PC-9 (cell line): ENCODE measurements at regions not wholly inside any gene's neighbourhood (a gene's known extent, or its start where the extent isn't known, plus 50 kb on each side); places are given as distances from the start of the nearest gene placed in this dataset.

Experiments used
- BruUV-seq: library from RNA; stranded (reverse); fragments of 400-500 nt; replicated peaks from 2 replicates; lab custom pipeline; 2021; lab: Mats Ljungman, UMichigan
- CTCF ChIA-PET: fragments of 300-600 bp; sonication (Branson Sonifier 250); formaldehyde crosslinking; loops from one replicate; lab custom pipeline; 2022; ENCODE audit warnings: antibody characterized with exemption; lab: Charles Lee
- POLR2A ChIA-PET: fragments of 300-600 bp; sonication (Branson Sonifier 250); formaldehyde crosslinking; loops from one replicate; lab custom pipeline; 2022; ENCODE audit warnings: antibody characterized with exemption; ENCODE audit not compliant: unreplicated experiment; lab: Charles Lee
- DNase-seq, 2 experiments: peaks; one replicate each; pipeline versions ENCODE4 v3.0.0 to v3.0.0-alpha.2; 2015 to 2022; ENCODE audit warnings: mixed read lengths in 1 of 2
- H2AFZ ChIP-seq: fragments of 200-600 bp; sonication (generic); 2 replicates; pipeline ENCODE4 v1.8.1; 2017; ENCODE audit warnings: antibody characterized with exemption
- H3F3A ChIP-seq: fragments of 200-600 bp; sonication (generic); 2 replicates; pipeline ENCODE4 v1.8.1; 2017; ENCODE audit warnings: antibody characterized with exemption, mild to moderate bottlenecking, low read depth; ENCODE audit not compliant: insufficient read depth
- H3K27ac ChIP-seq: fragments of 200-600 bp; sonication (generic); 2 replicates; pipeline ENCODE4 v1.6.1; 2016; ENCODE audit warnings: mixed run types
- H3K27me3 ChIP-seq: fragments of 200-600 bp; sonication (generic); 2 replicates; pipeline ENCODE4 v1.6.1; 2016; ENCODE audit warnings: low read depth, mixed run types; ENCODE audit not compliant: insufficient read depth
- H3K36me3 ChIP-seq: fragments of 200-600 bp; sonication (generic); 2 replicates; pipeline ENCODE4 v1.6.1; 2016; ENCODE audit warnings: low read depth, mixed run types
- H3K4me1 ChIP-seq: fragments of 200-600 bp; sonication (generic); replicated peaks from 2 replicates; pipeline ENCODE4 v1.6.1; 2016; ENCODE audit warnings: mixed run types; ENCODE audit not compliant: insufficient read depth
- H3K4me2 ChIP-seq: fragments of 200-600 bp; sonication (generic); 2 replicates; pipeline ENCODE4 v1.6.1; 2017; ENCODE audit warnings: mixed run types
- H3K4me3 ChIP-seq: fragments of 200-600 bp; sonication (generic); 2 replicates; pipeline ENCODE4 v1.6.1; 2016; ENCODE audit warnings: mixed run types
- H3K79me2 ChIP-seq: fragments of 200-600 bp; sonication (generic); 2 replicates; pipeline ENCODE4 v1.6.1; 2017; ENCODE audit warnings: low read depth, mixed run types
- H3K9me2 ChIP-seq: fragments of 200-600 bp; sonication (generic); 2 replicates; pipeline ENCODE4 v1.8.1; 2017; ENCODE audit warnings: mild to moderate bottlenecking; ENCODE audit not compliant: insufficient read depth
- H3K9me3 ChIP-seq: fragments of 200-600 bp; sonication (generic); 2 replicates; pipeline ENCODE4 v1.8.1; 2016; ENCODE audit warnings: low read depth; ENCODE audit not compliant: insufficient read depth
- H4K20me1 ChIP-seq: fragments of 200-600 bp; sonication (generic); 2 replicates; pipeline ENCODE4 v1.8.1; 2017; ENCODE audit not compliant: insufficient read depth
- EZH2 ChIP-seq: fragments of 200-600 bp; sonication (generic); IDR thresholded peaks from 2 replicates; pipeline ENCODE4 v1.8.0; 2017; ENCODE audit warnings: antibody characterized with exemption, low read depth
- intact Hi-C: fragments of 100-400 bp; cut with micrococcal nuclease; formaldehyde crosslinking; loops from one replicate; pipeline ENCODE4 v1.10.0; 2022; ENCODE audit not compliant: unreplicated experiment
- TF ChIP-seq, protein P1 (sequence below): fragments of 200-600 bp; sonication (generic); conservative IDR thresholded peaks from 2 replicates; pipeline ENCODE4 v1.6.1; 2017; ENCODE audit warnings: mixed run types, antibody characterized with exemption, mild to moderate bottlenecking, moderate library complexity

DNA sequence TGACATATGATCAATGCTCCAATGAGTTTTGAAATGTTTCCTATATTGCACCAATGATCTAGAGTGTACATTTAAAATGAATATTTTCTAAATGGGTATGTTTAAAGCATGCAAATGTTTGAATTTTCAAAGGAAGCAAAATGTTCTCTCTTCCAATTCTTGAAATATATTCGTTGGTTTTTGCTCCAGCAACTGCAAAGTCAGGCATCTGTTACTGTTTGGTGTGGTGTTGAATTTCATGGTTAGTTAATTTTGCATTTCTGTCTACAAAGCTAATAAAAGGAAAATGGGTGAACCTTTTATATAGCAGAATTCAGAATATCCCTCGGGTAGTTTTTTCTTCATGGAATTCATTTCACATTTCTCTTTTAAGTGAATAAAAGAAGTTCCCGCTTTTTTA is 1018.3 kb downstream of the GRIK2 start:
- DNase-seq = no peak
- Histone ChIP-seq H3K9me2 (no peaks in the 10 kb centered on the region; the same call in 1 of the 2 replicates), H3K27me3 (no peaks in the 10 kb centered on the region), H4K20me1 (no peaks in the 10 kb centered on the region), H3K4me2 (no peak overlapping the region), H3K9me3 (no peaks in the 10 kb centered on the region), H3K4me3 (no peak overlapping the region), H3K36me3 (no peaks in the 10 kb centered on the region), H3K79me2 (no peaks in the 10 kb centered on the region), H3K27ac (no peak overlapping the region), H2AFZ (no peak overlapping the region), H3F3A (no peaks in the 10 kb centered on the region), H3K4me1 (no peaks in the 10 kb centered on the region)
- BruUV-seq = no TSS peak
- POLR2A ChIA-PET = no interaction called here
- intact Hi-C loops = no loop called here
- TF ChIP-seq, protein P1, sequence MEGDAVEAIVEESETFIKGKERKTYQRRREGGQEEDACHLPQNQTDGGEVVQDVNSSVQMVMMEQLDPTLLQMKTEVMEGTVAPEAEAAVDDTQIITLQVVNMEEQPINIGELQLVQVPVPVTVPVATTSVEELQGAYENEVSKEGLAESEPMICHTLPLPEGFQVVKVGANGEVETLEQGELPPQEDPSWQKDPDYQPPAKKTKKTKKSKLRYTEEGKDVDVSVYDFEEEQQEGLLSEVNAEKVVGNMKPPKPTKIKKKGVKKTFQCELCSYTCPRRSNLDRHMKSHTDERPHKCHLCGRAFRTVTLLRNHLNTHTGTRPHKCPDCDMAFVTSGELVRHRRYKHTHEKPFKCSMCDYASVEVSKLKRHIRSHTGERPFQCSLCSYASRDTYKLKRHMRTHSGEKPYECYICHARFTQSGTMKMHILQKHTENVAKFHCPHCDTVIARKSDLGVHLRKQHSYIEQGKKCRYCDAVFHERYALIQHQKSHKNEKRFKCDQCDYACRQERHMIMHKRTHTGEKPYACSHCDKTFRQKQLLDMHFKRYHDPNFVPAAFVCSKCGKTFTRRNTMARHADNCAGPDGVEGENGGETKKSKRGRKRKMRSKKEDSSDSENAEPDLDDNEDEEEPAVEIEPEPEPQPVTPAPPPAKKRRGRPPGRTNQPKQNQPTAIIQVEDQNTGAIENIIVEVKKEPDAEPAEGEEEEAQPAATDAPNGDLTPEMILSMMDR = no peak
- TF ChIP-seq EZH2 = no peak
- CTCF ChIA-PET = no interaction called here

DNA sequence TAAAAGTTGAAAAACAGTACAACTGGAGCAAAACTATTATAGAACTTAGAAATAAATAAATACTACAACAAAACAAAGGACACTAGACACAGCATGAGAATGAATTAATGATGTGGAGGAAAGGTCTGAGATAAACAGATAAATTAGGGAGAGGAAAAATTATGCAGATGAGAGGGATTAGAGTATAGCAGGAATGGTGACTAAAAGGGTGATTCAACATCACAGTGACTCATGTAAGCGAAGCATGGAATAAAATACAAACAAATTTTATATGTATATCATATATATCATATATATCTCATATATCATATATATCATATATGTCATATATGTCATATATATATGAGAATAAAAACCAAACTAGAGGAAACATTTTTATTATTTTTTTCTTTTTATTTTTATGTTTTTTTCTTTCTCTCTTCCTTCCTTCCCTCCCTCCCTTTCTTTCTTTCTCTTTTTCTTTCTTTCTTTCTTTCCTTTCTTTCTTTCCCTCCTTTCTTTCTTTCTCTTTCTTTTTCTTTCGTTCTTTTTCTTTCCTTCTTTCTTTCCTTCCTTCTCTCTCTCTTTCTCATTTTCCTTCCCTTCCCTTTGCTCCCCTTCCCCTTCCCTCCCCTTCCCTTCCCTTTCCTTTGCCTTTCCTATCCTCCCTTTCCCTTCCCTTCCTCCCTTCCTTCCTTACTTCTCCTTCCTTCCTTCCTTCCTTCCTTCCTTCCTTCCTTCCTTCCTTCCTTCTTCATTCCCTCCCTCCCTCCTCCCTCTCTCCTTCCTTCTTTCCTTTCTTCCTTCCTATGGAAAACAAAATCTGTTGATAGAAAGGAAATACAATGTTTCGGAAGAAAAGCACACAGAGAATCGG is 1014.6 kb downstream of the GRIK2 start:
- DNase-seq = no peak
- Histone ChIP-seq H3K79me2 (no peaks in the 10 kb centered on the region), H3F3A (no peaks in the 10 kb centered on the region), H3K4me2 (no peak overlapping the region), H2AFZ (no peak overlapping the region), H3K27me3 (no peaks in the 10 kb centered on the region), H4K20me1 (no peaks in the 10 kb centered on the region), H3K4me1 (no peaks in the 10 kb centered on the region), H3K27ac (no peak overlapping the region), H3K9me3 (no peaks in the 10 kb centered on the region), H3K9me2 (no peaks in the 10 kb centered on the region), H3K36me3 (no peaks in the 10 kb centered on the region), H3K4me3 (no peak overlapping the region)
- no TSS peak for BruUV-seq
- POLR2A ChIA-PET = no interaction called here
- CTCF ChIA-PET = no interaction called here
- intact Hi-C loops = no loop called here
- TF ChIP-seq EZH2 = no peak
- TF ChIP-seq, protein P1 = no peak

DNA sequence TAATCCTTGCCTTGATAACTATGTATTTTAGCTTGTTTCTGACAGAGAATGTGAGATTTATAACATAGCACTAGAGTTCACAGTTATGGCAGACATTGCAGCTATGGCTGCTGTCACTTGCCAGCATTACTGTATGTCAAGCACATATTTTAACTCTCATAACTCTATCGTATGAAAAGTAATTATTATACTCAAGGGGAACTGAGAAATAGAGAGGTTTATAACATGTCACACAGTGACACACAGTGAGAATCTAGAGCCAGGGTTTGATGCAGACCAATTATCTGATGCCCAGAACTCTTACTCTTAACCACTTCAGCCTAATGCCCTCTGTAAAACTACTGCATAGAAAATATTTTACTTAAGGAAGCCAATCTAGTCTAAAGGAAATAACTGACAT is 1012.4 kb downstream of the GRIK2 start:
- no peaks in the 10 kb centered on the region for H3K27me3 ChIP-seq
- TF ChIP-seq EZH2 = no peak
- TF ChIP-seq, protein P1 = no peak
- H3K79me2 ChIP-seq = no peaks in the 10 kb centered on the region
- H3K27ac ChIP-seq = no peak overlapping the region
- H2AFZ ChIP-seq = no peak overlapping the region
- no peak overlapping the region for H3K4me2 ChIP-seq
- intact Hi-C loops = no loop called here
- no peaks in the 10 kb centered on the region for H3K4me1 ChIP-seq
- DNase-seq = no peak
- H3K4me3 ChIP-seq = no peak overlapping the region
- no peaks in the 10 kb centered on the region for H3K9me3 ChIP-seq
- H3K36me3 ChIP-seq = no peaks in the 10 kb centered on the region
- ChIA-PET CTCF (no interaction called here), POLR2A (no interaction called here)
- no peaks in the 10 kb centered on the region for H3F3A ChIP-seq
- H4K20me1 ChIP-seq = no peaks in the 10 kb centered on the region
- H3K9me2 ChIP-seq = no peaks in the 10 kb centered on the region; the same call in 1 of the 2 replicates
- no TSS peak for BruUV-seq
